Activated naive CD8-positive, alpha-beta T cell treated with anti-CD3 and anti-CD28 coated beads for 36 hours (primary cell): ENCODE measurements at regions not wholly inside any gene's neighbourhood (a gene's known extent, or its start where the extent isn't known, plus 50 kb on each side); places are given as distances from the start of the nearest gene placed in this dataset.

ENCODE experiments used
- DNase-seq: peaks from one replicate; pipeline ENCODE4 v3.0.0; 2021
- H3K27ac Mint-ChIP-seq: one replicate; pipeline ENCODE4 v1.8.0; 2022; ENCODE audit warnings: mild to moderate bottlenecking, moderate library complexity, mixed read lengths
- H3K27me3 Mint-ChIP-seq: one replicate; pipeline ENCODE4 v1.8.0; 2022; ENCODE audit warnings: mild to moderate bottlenecking, mixed read lengths
- H3K36me3 Mint-ChIP-seq: one replicate; pipeline ENCODE4 v1.8.0; 2021; ENCODE audit warnings: mild to moderate bottlenecking, mixed read lengths
- H3K4me1 Mint-ChIP-seq: one replicate; pipeline ENCODE4 v1.8.0; 2021; ENCODE audit warnings: mixed read lengths
- H3K4me3 Mint-ChIP-seq: one replicate; pipeline ENCODE4 v1.8.0; 2022; ENCODE audit warnings: mild to moderate bottlenecking, moderate library complexity, mixed read lengths
- H3K9me3 Mint-ChIP-seq: one replicate; pipeline ENCODE4 v1.8.0; 2022; ENCODE audit warnings: mixed read lengths

DNA sequence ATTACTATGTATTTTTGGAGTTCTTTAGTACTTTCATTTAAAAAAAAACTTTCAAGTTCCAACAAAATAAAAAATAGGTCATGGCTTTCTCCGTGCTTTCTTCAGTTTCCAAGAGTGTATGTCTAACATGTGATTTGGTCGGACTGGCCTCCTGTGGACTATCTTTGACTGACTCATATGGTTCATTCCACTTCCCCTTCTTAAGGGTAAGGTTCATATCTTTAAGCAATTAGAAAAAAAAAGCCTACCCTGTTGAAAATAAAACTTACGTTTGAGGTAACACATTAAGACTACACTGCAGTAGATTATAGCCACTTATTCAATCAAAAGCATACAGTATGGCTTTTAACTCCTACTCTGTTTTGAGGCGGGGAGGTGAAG lies 112.8 kb upstream of the AHR start:
- H3K36me3 Mint-ChIP-seq, result no peaks in the 10 kb centered on the region
- no peaks in the 10 kb centered on the region for H3K9me3 Mint-ChIP-seq
- peaks cover 19% of the 10 kb centered on the region for H3K4me1 Mint-ChIP-seq
- no peak for DNase-seq
- H3K27ac Mint-ChIP-seq, result peak overlapping the region; percentile 52
- no peak overlapping the region for H3K4me3 Mint-ChIP-seq
- H3K27me3 Mint-ChIP-seq, result no peaks in the 10 kb centered on the region

DNA sequence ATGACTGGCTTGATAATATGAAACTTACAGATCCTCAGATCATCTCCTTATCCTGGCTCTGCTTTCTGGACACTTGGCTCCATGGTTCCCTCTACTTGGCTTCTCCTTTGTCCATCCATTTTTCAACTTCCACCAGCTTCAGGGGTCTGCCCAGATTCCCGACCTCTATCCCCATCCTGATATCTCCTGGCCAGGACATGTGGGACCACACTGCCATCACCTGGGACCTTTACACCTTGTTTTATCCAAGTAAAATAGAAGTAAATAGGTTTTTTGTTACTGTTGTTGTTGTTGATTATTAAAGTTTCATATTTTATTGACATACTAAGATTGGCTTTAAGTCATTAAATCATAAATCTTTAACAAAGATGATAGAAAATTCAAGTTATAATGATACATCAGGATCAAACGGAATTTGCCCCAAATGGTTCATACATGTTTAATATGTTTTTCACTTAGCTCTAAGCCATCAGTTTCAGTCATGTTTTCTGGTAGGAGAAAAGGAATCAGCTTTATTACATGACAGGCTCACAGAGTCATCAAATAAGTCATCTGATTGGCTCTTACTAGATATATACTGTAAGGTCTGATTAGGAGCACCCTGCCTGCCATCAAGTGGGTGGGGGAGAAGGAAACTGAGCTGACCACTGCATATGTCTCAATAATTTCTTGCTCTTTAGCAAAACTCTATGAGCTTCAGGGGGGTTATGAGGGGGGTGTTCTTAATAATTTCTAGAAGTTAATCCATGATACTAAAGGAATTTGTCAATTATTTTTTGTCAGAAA lies 111.5 kb upstream of the AHR start:
- no peak for DNase-seq
- Mint-ChIP-seq H3K9me3 (no peaks in the 10 kb centered on the region), H3K4me3 (no peak overlapping the region), H3K36me3 (no peaks in the 10 kb centered on the region), H3K27me3 (no peaks in the 10 kb centered on the region), H3K27ac (no peak overlapping the region), H3K4me1 (peaks cover 19% of the 10 kb centered on the region)

DNA sequence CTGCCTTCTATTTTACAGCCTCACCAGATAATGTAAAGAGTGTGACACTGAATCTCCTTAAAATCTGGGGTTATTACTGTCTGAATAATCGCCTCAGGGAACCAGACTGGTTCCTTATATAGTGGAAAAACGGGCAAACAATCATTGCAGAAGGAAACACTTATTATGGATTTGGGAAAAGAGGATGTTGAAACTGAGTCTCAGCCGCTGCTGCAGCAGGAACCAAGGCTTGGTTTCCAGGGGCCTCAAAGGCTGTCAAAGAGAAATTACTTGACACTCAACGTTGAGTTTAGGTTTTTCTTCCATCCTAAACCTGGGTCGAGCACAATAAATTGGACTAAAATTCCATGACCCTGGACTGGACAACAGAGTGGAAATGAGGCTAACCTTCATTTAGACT lies 103.8 kb upstream of the AHR start:
- Mint-ChIP-seq H3K27ac (no peak overlapping the region), H3K4me1 (peaks cover 12% of the 10 kb centered on the region), H3K27me3 (no peaks in the 10 kb centered on the region), H3K36me3 (no peaks in the 10 kb centered on the region), H3K9me3 (no peaks in the 10 kb centered on the region), H3K4me3 (no peak overlapping the region)
- no peak for DNase-seq

DNA sequence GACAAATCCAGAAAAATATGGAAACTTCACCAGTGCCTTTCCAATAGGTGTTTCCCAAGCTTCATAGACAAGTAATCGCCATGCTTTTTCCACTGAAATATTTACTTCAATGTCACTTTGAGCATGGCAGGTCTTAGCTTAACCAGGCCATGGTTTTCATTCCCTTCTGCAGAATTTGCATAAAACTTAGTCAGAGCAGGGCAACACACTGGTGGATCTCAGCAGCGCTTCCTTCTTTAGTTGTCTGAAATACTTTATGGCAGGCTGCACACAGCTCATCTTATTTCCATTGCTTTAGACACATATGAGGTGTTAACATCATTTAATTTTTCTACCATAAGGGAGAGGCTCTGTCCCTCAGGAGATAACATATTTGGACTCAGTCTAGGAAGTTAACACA lies 102.9 kb upstream of the AHR start:
- Mint-ChIP-seq H3K4me1 (peaks cover 12% of the 10 kb centered on the region), H3K27ac (no peak overlapping the region), H3K27me3 (no peaks in the 10 kb centered on the region), H3K4me3 (no peak overlapping the region), H3K36me3 (no peaks in the 10 kb centered on the region), H3K9me3 (no peaks in the 10 kb centered on the region)
- DNase-seq, result no peak

DNA sequence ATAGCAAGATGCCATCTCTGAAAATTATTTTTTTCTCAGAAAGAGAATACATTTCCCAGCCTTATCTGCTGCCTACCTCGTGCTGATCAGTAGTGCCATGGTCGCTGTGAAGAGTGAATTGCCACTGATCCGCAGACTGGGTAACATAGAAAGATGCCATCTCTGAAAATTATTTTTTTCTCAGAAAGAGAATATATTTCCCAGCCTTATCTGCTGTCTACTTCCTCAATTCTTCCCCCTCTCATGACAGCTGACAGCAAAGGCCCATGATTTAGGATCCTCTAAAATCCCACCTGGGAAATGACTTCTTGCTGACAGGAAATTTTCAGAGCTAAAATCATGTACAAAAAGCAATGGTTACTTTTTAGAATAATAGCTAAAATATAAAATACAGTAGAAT lies 92.5 kb upstream of the AHR start:
- no peak overlapping the region for H3K4me3 Mint-ChIP-seq
- H3K36me3 Mint-ChIP-seq, result no peaks in the 10 kb centered on the region
- no peaks in the 10 kb centered on the region for H3K27me3 Mint-ChIP-seq
- no peaks in the 10 kb centered on the region for H3K9me3 Mint-ChIP-seq
- no peaks in the 10 kb centered on the region for H3K4me1 Mint-ChIP-seq
- no peak overlapping the region for H3K27ac Mint-ChIP-seq
- no peak for DNase-seq

DNA sequence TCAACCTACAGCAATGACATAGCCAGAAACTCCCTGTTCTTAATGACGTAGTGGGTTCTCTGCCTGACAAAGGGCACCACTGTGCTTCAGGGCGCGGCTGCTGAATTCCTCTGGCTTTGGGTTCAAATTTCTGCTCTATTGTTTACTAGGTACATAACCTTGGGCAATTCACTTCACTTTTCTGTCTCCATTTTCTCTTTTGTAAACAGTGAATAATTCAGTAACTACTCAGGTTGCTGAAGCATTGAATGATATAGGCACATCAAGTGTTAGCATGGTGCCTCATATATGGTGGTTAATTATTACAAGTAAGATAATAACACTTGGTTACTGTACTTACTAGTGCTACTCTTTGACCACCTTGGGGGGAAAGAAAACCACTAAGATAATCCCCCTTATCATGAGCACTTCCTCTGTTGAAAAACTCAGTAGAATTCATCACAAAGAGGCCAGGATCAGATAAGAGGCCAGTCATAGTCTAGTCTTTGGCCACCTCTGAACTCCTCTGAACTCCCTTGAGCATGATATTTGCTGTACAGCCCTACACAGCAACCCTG lies 92.0 kb upstream of the AHR start:
- H3K4me1 Mint-ChIP-seq, result no peaks in the 10 kb centered on the region
- H3K9me3 Mint-ChIP-seq, result no peaks in the 10 kb centered on the region
- no peaks in the 10 kb centered on the region for H3K36me3 Mint-ChIP-seq
- H3K4me3 Mint-ChIP-seq, result no peak overlapping the region
- H3K27me3 Mint-ChIP-seq, result no peaks in the 10 kb centered on the region
- no peak overlapping the region for H3K27ac Mint-ChIP-seq
- no peak for DNase-seq

DNA sequence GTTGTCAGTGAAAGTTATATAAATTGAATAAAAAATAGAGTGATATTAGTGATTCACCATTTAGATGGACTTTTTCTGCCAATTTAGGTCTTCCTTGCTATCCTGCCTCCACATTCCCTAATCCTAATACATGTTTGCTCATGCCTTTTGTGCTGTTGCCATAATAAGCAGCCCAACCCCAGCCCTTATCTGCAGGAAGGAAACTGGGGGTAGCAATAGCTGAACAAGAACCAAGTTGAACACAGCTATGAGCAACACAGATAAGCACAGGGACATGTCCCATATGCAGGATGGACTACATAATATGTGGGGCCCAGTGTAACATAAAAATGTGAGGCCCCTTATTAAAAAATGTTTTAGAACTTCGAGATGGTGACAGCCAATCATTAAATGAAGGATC lies 91.2 kb upstream of the AHR start:
- Mint-ChIP-seq H3K9me3 (no peaks in the 10 kb centered on the region), H3K4me3 (no peak overlapping the region), H3K27ac (no peak overlapping the region), H3K27me3 (no peaks in the 10 kb centered on the region), H3K36me3 (no peaks in the 10 kb centered on the region), H3K4me1 (no peaks in the 10 kb centered on the region)
- DNase-seq, result no peak

DNA sequence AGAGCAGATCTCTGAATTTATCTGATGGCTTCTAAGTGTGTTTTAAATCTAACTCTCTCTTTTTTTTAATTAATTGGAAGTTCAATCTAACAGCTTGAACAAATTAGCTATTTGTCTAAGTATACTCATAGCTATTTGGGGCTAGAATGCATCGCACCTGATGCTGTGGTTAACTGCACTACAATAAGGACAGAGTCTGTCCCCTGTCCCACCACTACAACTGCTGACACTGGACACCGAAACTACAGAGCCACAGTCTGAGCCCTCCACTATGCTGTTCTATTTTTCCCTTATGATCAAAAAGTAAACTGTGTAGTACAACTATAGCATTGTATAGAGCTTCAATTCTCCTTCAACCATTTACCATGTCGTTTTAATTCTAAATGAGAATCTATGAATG lies 89.4 kb upstream of the AHR start:
- no peak for DNase-seq
- H3K36me3 Mint-ChIP-seq, result no peaks in the 10 kb centered on the region
- H3K9me3 Mint-ChIP-seq, result no peaks in the 10 kb centered on the region
- H3K27me3 Mint-ChIP-seq, result no peaks in the 10 kb centered on the region
- no peaks in the 10 kb centered on the region for H3K4me1 Mint-ChIP-seq
- no peak overlapping the region for H3K27ac Mint-ChIP-seq
- H3K4me3 Mint-ChIP-seq, result no peak overlapping the region

DNA sequence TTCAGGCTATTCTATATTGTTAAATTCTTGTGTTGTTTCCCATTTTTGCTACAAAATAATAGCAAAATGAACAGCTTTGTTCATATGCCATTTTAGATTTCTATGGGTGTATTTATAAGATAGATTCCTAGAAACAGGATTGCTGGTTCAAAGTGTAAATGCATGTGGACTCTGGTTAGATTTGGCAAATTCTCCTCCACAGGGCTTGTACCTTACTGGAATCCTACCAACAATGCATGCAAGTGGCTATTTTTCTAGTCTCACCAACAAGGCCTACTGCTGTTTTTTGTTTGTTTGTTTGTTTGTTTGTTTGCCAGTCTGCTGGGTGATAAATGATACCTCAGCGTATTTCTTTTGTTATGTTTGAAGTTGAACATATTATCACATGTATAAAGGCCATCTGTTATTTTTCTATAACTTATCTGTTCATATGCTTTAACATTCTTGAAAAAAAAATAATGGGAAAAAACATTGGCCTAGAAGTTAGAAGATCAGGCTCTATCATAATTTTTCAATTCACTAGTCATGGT lies 87.1 kb upstream of the AHR start:
- Mint-ChIP-seq H3K4me1 (no peaks in the 10 kb centered on the region), H3K36me3 (peaks cover 5% of the 10 kb centered on the region), H3K9me3 (no peaks in the 10 kb centered on the region), H3K4me3 (no peak overlapping the region), H3K27me3 (no peaks in the 10 kb centered on the region), H3K27ac (no peak overlapping the region)
- DNase-seq, result no peak

DNA sequence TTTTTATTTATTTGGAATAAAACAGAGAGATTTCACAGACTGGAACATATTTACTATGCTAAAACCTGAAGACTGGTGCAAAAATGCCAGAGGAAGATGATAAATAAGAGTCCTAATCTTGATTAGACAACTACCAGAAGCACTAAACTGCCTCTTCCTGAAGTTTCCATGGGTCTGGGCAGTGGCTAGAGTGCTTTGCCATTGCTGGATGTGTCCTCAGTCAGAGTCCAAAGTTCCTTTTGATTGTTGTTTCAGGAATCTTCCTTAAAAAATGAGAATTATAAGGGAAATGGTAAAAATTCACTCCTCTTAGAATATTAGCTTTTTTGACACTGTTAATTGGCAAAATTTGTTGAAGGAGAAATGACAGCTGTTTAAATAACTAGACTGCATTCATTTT lies 86.3 kb upstream of the AHR start:
- no peak overlapping the region for H3K4me3 Mint-ChIP-seq
- H3K9me3 Mint-ChIP-seq, result no peaks in the 10 kb centered on the region
- H3K36me3 Mint-ChIP-seq, result peaks cover 5% of the 10 kb centered on the region
- no peaks in the 10 kb centered on the region for H3K4me1 Mint-ChIP-seq
- no peak for DNase-seq
- H3K27ac Mint-ChIP-seq, result no peak overlapping the region
- H3K27me3 Mint-ChIP-seq, result no peaks in the 10 kb centered on the region

DNA sequence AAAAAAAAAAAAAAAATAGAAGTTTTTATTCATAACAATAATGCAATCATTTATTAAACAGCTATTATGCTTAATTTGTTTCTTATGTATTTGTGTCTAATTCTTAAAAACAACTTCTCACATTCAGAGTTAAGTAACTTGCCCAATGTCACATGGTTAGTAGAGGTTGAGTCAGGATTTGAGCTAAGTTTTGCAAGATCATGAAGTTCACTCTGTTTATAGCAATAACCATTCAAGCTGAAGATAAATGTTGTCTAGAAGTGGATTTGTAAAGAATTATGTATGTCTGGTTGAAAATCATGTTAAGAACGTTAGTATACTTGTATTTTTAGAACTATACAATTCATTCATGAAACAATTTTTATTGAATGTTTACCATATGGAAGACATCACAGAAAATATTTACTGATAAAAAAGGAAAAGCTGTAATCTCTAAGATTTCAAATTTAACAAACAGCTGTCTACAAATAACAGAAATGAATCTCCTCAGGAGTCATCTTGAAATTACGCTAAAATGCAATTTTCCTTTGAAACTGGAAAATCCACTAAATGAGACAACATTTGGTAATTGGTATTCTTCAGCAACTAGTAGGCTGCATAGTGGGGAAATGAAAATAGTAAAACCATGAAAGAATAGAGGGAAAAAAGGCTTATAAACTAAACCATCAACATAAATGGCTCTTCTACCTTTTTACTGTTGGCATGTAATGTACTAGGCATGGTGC lies 70.5 kb upstream of the AHR start:
- Mint-ChIP-seq H3K27ac (no peak overlapping the region), H3K9me3 (peaks cover 7% of the 10 kb centered on the region), H3K4me1 (peaks cover 7% of the 10 kb centered on the region), H3K27me3 (no peaks in the 10 kb centered on the region), H3K36me3 (peaks cover 4% of the 10 kb centered on the region), H3K4me3 (no peak overlapping the region)
- DNase-seq, result no peak

DNA sequence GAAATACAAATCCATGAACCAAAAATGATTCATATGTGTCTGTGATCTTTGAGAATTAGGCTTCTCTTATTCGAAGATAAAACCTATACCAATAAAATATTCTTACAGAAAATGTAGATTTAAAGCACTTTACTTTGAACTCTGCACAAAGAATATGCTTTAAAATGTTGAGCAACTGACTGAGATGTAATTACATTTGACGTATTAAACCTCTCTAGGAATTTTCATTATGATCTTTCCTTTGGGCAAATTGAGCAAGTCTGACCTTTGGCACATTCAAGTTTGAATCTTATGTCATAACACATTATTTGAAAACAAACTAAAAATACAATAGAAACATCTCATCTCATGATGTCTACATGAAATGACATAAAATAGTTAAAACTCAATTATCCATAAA lies 69.2 kb upstream of the AHR start:
- peaks cover 18% of the 10 kb centered on the region for H3K4me1 Mint-ChIP-seq
- DNase-seq, result no peak
- no peak overlapping the region for H3K4me3 Mint-ChIP-seq
- H3K9me3 Mint-ChIP-seq, result peaks cover 7% of the 10 kb centered on the region
- peaks cover 4% of the 10 kb centered on the region for H3K36me3 Mint-ChIP-seq
- H3K27ac Mint-ChIP-seq, result no peak overlapping the region
- H3K27me3 Mint-ChIP-seq, result no peaks in the 10 kb centered on the region

DNA sequence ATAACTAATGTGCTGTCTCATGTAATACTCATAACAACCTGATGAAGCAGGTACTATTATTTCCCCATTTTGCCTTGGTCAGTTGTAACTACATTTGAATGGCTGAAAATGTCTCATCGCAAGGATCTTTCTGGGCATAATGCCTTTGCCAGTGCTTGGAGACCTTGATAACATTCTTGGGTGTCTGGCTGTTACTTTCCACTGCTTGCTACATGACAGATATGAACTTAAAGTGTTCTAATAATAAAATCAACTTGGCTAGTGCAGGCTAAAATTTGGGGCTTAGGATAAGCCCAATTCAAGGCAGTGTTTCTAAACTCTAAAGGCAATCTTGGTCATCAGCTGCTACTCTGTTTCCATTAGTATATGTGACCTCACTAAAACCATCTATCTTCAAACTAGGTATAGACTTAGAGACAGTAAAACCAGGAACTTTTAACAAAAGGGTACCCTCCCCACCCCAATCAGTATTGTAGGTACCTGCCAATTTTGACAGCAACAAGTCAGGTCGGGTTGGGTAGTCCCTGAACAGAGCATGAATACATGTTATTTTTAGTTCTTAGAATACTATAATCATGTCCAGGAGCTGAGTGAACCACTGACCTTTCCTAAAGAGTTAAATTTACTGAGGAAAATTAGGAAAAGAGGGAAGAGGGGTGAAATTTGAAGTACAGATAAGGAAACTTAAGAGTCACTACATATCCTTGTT lies 68.2 kb upstream of the AHR start:
- H3K4me3 Mint-ChIP-seq, result no peak overlapping the region
- no peak overlapping the region for H3K27ac Mint-ChIP-seq
- H3K36me3 Mint-ChIP-seq, result peaks cover 7% of the 10 kb centered on the region
- H3K4me1 Mint-ChIP-seq, result peaks cover 25% of the 10 kb centered on the region
- H3K9me3 Mint-ChIP-seq, result peaks cover 7% of the 10 kb centered on the region
- H3K27me3 Mint-ChIP-seq, result no peaks in the 10 kb centered on the region
- DNase-seq, result no peak

DNA sequence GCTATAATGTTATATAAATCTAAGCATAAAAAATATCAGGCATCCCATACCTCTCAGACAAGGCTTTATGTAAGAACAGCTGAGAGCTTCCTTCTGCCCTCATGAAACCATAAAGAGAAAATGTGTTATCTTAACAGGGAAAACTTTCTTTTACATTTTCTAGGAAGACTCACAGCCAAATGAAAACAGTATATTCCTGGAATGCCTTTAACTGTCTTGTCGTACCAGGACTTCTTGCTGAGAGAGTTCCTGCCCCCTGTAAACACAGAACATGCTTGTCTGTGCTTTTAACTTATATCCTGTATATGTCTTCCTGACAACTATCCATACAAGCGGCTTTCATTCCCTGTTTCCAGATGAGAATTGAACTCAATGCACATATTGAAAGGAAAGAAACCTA lies 64.8 kb upstream of the AHR start:
- peaks cover 27% of the 10 kb centered on the region for H3K36me3 Mint-ChIP-seq
- peaks cover 20% of the 10 kb centered on the region for H3K9me3 Mint-ChIP-seq
- H3K4me3 Mint-ChIP-seq, result peak overlapping the region; percentile 75

DNA sequence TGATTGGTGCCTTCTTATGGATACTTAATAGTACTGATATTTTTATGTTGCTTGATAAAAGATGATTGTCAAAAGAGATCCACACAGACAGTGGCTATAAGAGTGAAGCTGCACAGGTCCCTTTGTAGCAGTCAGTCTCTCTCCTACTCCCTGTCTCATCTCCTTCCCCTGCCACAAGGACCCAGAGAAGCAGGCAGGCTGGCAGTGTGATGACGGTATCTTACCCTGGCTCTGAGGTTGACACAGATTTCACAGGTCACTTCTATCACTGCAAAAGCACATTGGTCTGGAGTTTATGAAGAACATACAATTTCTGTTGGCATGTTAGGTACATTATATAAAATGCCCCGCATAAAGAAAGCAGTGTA lies 64.4 kb upstream of the AHR start:
- H3K9me3 Mint-ChIP-seq, result peaks cover 20% of the 10 kb centered on the region
- peak overlapping the region; percentile 94 for H3K27ac Mint-ChIP-seq
- peaks cover 45% of the 10 kb centered on the region for H3K4me1 Mint-ChIP-seq
- H3K36me3 Mint-ChIP-seq, result peaks cover 27% of the 10 kb centered on the region
- peak; percentile 46 for DNase-seq
- H3K4me3 Mint-ChIP-seq, result peak overlapping the region; percentile 75
- H3K27me3 Mint-ChIP-seq, result no peaks in the 10 kb centered on the region

More for the DNA sequence above, 64.8 kb upstream of the AHR start:
- no peak for DNase-seq
- peaks cover 45% of the 10 kb centered on the region for H3K4me1 Mint-ChIP-seq
- H3K27me3 Mint-ChIP-seq, result no peaks in the 10 kb centered on the region
- peak overlapping the region; percentile 94 for H3K27ac Mint-ChIP-seq
